Non-pigmented ciliary epithelial cell (primary cell): ENCODE measurements at regions not wholly inside any gene's neighbourhood (a gene's known extent, or its start where the extent isn't known, plus 50 kb on each side); places are given as distances from the start of the nearest gene placed in this dataset.
"Not testable (repeated sequence)": the region's sequence is repeated elsewhere in the genome, so short reads cannot be mapped to it uniquely, and the experiment has no call there.

Source experiments
- DNase-seq: peaks from one replicate; pipeline ENCODE4 v3.0.0-alpha.2; 2010; ENCODE audit warnings: low read depth

DNA sequence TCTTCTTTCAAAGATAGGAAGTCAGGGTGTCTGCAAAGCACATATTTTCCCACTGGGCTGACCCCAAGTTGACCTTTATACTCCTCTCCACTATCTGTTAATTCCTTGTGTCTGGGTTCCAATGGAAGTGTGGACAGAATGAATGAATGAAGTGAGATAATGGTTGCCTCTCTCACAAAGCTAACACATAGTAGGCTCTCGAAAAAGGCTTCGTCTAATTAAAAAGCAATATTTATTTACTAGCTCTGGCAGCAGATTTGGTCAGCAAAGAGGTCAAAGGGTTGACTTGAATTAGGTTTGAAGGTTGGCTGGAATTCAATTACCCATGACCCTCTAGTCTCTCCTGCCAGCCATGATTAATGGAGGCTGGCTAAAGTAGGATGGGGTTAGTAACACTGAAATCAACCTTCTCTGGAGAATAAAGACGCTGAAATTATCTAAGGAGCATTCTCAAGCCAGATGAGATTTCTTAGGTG, 280.3 kb upstream of the KLF3 start:
- DNase-seq = no peak

DNA sequence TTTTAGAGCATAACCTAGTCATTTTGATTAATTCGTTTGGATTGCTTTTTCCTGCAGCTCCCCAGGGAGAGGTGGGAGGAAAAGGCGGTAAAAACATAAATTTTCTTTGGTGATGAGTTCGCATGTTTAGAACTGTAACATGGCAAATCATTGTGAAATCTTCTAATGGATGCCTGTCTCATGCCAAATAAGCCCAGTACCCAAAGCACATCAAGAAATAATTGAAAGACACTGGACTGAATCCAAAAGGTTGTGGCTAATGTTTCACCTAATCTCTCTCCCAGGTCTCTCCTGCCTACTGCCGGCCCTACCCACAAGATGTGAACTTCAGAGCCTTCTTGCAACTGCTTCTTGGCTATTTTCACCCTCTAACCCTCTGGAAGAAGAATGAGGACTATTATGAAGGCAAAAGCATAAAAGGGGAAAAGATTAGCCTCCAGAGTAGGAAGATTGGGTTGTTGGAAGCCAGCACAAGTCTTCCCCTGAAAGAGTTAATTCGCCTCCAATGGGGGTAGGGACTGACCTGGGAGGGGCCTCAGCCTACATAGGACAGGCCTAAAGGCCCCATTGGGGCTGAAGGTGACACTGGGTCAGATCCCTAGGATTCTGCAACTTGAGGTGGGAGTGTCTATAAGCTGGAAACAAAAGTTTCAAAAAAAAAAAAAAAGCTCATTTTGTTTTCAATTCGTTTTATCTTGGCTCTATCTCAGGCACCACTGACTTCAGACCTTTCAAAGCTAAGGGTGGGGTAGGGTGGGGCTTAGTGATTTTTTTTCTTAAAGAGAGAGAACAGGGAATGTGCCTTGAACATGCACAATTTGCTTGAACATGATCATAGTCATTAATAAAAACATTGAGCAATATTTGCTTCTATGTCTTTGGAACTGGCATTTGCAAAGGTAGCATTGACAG, 278.6 kb upstream of the KLF3 start:
- DNase-seq = no peak

DNA sequence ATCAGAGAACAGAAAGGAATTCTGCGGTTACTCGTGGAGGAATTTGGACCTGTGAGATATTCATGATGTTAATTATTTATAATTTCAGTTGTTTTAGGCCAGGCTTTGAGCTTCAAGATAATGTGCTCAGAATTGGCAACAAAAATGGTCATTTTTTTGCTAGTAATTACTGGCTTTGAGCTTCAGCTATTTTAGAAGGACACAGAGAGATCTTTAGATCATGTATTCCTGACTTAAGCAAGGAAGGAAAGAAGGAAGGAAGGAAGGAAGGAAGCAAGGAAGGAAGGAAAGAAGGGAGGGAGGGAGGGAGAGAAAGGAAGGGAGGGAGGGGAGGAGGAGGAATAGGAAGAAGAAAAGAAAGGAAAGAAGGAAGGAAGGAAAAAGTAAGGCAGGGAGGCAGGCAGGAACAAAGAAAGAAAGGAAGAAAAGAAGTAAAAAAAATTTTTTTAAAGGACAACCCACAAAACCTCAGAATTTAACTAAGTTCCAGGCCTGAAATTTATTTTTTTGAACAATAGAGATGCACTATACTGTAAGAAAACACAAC, 277.9 kb upstream of the KLF3 start:
- DNase-seq = no peak

- DNase-seq = no peak
Measured at GRCh38 chr4:38386654-38387188, 277.3 kb upstream of the KLF3 start.

GRCh38 chr4:38387348-38387747, 276.7 kb upstream of the KLF3 start:
- no peak for DNase-seq

- DNase-seq = no peak
Measured at GRCh38 chr4:38387819-38388218, 276.2 kb upstream of the KLF3 start.

GRCh38 chr4:38388907-38389306, 275.1 kb upstream of the KLF3 start:
- not testable (repeated sequence) for DNase-seq

- DNase-seq = no peak
Measured at GRCh38 chr4:38390969-38391545, 272.9 kb upstream of the KLF3 start.

GRCh38 chr4:38392223-38392855, 271.7 kb upstream of the KLF3 start:
- DNase-seq = no peak

GRCh38 chr4:38396091-38396490, 267.9 kb upstream of the KLF3 start:
- DNase-seq = no peak

DNA sequence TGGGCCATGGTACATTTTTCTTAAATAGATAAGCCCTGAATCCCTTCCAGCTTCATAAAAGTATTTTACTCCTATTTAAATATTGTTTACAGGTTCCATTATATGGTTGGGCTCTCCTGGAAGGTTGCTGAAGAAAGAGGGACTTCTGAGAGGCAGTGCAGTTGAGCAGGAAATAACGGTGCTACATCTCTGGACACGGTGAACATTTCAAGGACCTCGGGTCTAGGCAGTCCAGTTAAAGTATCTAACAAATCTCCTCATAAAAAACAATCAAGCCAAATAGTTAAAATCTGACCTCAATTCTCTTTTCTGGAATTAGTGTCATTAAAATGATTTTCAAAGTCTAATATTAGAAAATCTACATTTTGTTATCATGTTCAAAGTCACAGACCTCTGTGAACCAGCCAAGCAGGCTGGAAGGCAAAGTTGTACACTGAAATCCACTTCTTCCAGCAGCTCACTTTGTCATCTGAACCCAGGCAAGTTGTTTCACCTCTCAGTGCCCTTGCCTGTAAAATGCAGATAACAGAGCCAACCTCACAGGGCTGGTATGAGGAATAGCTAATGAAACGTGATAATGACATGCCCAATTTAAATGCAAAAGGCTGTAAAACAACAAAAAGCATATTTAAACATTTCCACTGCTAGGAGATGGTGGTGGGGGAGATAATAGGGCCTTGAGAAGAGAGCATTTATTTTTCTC, 267.0 kb upstream of the KLF3 start:
- DNase-seq = no peak

GRCh38 chr4:38400946-38401345, 263.1 kb upstream of the KLF3 start:
- no peak for DNase-seq

- DNase-seq = no peak
Measured at GRCh38 chr4:38406243-38406642, 257.8 kb upstream of the KLF3 start.

DNA sequence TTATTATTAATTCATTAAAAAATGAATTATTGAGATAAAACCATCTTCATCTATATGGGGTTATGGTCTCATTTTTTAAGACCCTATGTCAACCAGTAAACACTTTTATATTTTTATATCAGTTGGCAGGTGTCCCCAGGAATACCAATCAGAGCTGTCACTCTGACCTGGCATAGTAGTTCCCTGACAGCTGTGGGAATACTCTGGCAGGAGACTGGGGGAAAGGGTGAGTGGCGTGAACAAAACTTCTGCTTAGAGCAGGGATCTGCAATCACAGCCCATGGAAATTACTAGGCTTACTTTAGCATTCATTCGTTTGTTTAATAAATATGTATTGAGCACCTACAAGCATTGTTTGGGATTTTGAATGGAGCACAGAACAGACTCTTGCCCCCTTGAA, 254.1 kb upstream of the KLF3 start:
- no peak for DNase-seq

- DNase-seq = no peak
Measured at GRCh38 chr4:38411092-38411491, 252.9 kb upstream of the KLF3 start.

GRCh38 chr4:38411981-38412536, 251.9 kb upstream of the KLF3 start:
- no peak for DNase-seq

- DNase-seq = no peak
Measured at GRCh38 chr4:38413524-38414341, 250.3 kb upstream of the KLF3 start.

GRCh38 chr4:38414410-38414809, 249.6 kb upstream of the KLF3 start:
- DNase-seq = no peak

DNA sequence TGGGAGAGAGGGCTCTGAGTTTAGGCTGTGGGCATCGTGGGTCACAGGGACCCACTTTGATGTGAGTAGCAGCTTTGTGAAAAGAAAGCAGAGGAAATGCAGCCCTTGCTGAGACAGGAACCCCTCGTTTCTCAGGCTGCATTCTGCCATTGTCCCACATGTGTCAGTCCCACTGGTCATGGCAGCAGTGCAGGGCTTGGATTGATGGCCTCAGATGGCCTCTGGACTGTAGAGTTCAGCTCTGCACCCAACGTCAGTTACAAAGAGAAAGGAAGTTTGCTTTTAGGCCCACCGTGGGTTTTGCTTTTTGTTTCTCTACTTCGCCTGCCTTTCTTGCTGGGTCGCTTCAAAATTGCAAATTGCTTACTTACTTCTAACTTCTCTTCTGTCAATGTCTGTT, 248.3 kb upstream of the KLF3 start:
- DNase-seq = no peak

DNA sequence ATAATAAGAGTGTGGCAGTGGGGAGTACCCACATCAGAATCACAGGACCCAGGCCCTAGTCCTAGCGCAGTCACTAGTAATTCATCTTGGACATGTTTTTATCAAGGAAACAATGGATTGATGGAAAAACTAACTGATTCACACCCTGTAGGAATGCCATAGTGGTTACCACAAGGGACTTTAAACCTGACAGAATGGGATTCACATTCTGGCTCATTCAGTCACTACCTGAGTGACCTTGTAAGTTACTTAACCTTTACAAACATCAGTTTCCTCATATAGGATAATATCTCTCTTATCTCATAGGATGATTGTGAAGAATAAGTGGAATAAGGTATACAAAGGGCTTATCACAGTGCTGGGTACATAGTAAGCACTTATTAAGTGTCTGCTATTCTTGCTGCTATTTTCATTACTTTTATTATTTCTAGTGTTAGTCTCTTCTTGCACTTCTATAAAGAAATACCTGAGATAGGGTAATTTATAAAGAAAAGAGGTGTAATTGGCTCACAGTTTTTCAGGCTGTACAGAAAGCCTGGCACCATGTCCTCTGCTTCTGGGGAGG, 247.5 kb upstream of the KLF3 start:
- DNase-seq = no peak
